ENCODE measurements at regions not wholly inside any gene's neighbourhood (a gene's known extent, or its start where the extent isn't known, plus 50 kb on each side); places are given as distances from the start of the nearest gene placed in this dataset.

DNA sequence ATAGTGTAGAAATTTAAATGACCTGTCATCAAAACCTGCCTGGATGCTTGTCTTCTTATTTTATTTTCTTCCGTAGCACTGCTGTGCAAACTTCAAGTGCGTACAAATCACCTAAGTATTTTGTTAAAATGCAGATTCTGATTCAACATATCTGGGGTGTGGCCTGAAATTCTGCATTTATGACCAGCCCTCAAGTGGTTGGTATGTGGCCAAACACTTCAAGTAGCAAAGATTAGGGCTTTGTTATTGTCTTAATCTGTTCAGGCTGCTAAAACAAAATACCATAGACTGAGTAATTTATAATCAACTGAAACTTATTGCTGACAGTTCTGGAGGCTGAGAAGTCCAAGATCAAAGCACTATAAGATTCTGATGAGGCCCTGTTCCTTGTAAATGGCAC, 97.6 kb upstream of the LRRC3B start:
- DNase-seq (ENCODE audit: low spot score) = no peak

DNA sequence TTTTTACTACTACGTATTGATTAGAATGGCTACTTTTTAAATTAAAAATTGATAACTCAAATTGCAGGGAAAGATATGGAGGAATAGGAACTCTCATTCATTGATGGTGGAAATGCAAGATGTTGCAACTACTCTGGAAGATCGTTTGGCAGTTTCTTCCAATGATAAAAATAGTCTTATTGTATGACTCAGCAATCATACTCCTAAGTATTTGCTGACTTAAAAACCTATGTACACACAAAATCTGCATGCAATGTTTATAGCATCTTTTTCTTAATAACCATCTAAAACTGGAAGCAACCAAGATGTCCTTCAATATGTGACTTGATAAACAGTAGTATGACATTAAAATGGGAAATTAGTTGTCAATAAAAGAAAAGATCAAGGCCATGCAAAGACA, 87.4 kb upstream of the LRRC3B start:
- no peak for DNase-seq (ENCODE audit: low spot score)

DNA sequence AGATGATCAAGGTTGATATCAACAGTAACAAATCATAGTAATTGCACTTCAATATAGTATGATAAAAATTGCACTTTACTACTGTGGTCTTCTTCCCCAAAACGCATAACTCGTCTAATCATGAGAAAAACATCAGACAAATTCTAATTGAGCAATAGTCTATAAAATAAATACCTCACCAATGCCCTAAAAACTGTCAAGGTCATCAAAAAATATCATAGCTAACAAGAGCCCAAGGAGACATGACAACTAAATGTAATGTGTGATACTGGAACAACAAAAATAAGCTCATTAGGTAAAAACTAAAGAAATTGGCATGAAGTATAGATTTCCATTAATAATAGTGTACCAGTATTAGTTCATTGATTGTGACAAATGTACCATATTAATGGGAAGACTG, 85.6 kb upstream of the LRRC3B start:
- DNase-seq (ENCODE audit: low spot score) = no peak

DNA sequence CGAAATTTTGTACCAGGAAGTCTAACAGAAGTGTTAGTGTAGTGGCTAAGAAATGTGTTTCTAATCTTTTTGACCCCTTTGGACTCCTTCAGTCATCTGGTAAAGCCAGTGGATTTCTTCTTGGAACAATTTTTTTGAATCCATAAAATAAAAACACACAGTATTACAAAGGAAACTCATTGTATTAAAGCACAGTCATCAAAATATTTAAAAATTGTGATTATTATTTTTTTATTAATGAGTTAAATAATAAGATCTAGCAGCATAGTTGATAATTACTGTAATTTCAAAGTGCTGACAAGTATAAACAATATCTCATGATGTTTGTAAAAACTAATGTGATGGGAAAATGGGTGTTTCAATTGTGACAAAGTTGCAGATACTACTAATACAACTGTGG, 72.2 kb upstream of the LRRC3B start:
- DNase-seq (ENCODE audit: low spot score) = no peak

DNA sequence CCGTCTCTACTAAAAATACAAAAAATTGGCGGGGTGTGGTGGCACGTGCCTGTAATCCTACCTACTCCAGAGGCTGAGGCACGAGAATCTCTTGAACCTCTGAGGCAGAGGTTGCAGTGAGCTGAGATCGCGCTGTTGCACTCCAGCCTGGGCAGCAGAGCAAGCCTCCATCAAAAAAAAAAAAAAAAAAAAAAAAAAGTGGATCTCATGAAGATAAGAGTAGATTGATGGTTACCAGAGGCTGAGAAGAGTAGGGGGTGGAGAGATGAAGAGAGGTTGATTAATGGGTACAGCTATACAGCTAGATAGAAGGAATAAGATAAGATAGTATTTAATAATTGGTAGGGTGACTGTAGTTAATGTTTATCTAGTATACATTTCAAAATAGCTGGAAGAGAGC, 65.9 kb upstream of the LRRC3B start:
- no peak for DNase-seq (ENCODE audit: low spot score)

DNA sequence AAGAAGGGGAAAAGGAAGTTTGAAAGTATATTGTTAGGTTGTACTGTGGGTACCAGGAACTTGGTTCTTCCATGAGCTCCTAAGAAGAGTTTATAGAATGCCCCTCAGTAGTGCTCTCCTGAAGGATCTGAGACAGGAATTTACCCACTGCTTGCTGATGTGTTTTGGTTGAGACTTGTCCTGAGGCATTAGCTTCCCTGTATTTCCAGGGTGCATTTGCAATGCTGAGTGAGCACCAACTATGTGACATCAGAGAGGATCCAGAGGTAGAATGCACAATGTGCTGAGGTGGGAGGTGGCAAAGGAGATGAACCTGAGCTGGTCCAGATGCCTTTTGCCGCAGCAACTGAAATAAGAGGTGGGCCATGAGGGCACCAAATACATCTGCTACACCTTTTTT, 64.3 kb upstream of the LRRC3B start:
- no peak for DNase-seq (ENCODE audit: low spot score)

DNA sequence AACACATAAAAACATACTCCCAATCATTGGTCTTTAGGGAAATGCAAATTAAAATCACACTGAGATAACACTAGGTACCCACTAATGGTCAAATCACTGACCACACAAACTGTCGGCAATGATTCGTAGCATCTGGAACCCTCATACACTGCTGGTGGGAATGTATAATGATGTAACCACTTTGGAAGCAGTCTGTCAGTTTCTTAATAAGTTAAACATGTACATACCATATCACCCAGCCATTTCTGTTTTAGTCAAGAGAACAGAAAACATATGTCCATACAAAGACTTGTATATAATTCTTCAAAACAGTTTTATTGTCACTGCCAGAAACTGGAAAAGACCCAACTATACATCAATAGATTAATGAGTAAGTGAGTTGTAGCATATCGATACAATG, 63.3 kb upstream of the LRRC3B start:
- DNase-seq (ENCODE audit: low spot score) = no peak

DNA sequence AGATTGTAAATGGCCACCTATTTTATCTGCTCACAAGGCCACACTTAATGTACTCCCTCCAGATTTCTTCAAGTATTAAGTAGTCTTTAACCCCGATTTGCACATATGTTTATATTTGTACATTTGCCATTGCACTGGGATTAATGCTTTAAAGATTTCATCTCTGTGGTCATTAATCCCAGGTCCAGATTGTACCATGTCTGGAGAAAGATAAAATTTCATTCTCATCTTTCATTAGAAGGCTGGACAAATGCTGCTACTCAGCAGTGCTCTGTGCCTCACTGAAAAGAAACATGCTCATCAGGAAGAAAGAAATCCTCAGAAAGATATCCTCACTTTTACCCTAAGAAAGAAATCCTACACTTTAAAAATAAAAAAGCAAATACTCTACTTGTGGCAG, 62.5 kb upstream of the LRRC3B start:
- no peak for DNase-seq (ENCODE audit: low spot score)

DNA sequence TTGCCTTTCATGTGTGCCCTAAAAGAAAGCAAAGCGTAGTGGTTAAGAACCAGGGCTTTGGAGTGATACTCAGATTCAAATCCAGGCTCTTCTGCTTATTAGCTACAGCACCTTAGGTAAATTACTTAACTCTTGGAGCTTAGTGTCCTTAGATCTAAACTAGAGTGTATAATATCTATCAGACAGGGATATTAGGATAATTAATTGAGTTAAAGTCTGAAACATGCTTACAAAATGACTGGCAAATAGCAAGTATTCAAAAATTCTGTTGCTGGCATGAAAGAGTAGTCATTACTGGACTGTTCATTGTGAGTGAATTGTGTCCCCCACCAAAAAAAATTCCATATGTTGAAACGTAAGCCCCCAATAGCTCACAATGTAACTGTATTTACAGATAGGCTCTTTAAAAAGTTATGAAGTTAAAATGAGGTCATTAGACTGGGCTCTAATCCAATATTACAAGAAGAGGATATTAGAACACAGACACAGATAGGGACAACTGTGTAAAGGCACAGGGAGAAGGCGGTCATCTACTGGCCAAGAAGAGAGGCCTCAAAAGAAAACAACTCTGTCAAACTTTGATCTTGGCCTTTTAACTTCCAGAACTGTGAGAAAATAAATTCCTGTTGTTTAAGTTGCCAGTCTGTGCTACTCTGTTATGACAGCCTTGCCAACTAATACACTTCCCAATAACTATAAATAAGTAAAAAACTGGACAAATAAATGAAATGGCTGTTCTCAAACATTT, 60.4 kb upstream of the LRRC3B start:
- no peak for DNase-seq (ENCODE audit: low spot score)
